HG03354 (cell line): ENCODE measurements at regions not wholly inside any gene's neighbourhood (a gene's known extent, or its start where the extent isn't known, plus 50 kb on each side); places are given as distances from the start of the nearest gene placed in this dataset.

Experiments
- ATAC-seq: cut with Tn5 transposase; IDR thresholded peaks from one replicate; pipeline ENCODE4 v1.9.1; 2021; ENCODE audit warnings: mild to moderate bottlenecking; ENCODE audit not compliant: unreplicated experiment, poor library complexity, severe bottlenecking

- ATAC-seq, result no peak
Observed at GRCh38 chr2:65507102-65508069, 75.0 kb upstream of the SPRED2 start.

GRCh38 chr2:65504814-65505697 lies 72.7 kb upstream of the SPRED2 start:
- no peak for ATAC-seq

- ATAC-seq, result no peak
Observed at GRCh38 chr2:65504201-65504600, 71.8 kb upstream of the SPRED2 start.

- no peak for ATAC-seq
Observed at GRCh38 chr2:65503746-65504145, 71.3 kb upstream of the SPRED2 start.

GRCh38 chr2:65501836-65502235 lies 69.4 kb upstream of the SPRED2 start:
- no peak for ATAC-seq

- no peak for ATAC-seq
Observed at GRCh38 chr2:65501074-65501473, 68.7 kb upstream of the SPRED2 start.

GRCh38 chr2:65500310-65501040 lies 68.1 kb upstream of the SPRED2 start:
- ATAC-seq, result no peak

- no peak for ATAC-seq
Observed at GRCh38 chr2:65499216-65499615, 66.8 kb upstream of the SPRED2 start.

- no peak for ATAC-seq
Observed at GRCh38 chr2:65498396-65498795, 66.0 kb upstream of the SPRED2 start.

- no peak for ATAC-seq
Observed at GRCh38 chr2:65495251-65495877, 63.0 kb upstream of the SPRED2 start.

- no peak for ATAC-seq
Observed at GRCh38 chr2:65494078-65494477, 61.7 kb upstream of the SPRED2 start.

- ATAC-seq, result no peak
Observed at GRCh38 chr2:65491381-65491905, 59.0 kb upstream of the SPRED2 start.

- ATAC-seq, result no peak
Observed at GRCh38 chr2:65490222-65490621, 57.8 kb upstream of the SPRED2 start.

GRCh38 chr2:65489269-65489668 lies 56.9 kb upstream of the SPRED2 start:
- no peak for ATAC-seq

GRCh38 chr2:65488527-65488926 lies 56.1 kb upstream of the SPRED2 start:
- ATAC-seq, result no peak

- no peak for ATAC-seq
Observed at GRCh38 chr2:65487404-65487803, 55.0 kb upstream of the SPRED2 start.

- ATAC-seq, result no peak
Observed at GRCh38 chr2:65486802-65487201, 54.4 kb upstream of the SPRED2 start.

- ATAC-seq, result no peak
Observed at GRCh38 chr2:65486282-65486681, 53.9 kb upstream of the SPRED2 start.

- no peak for ATAC-seq
Observed at GRCh38 chr2:65485839-65486238, 53.4 kb upstream of the SPRED2 start.
